GM13977 (cell line): ENCODE measurements at regions not wholly inside any gene's neighbourhood (a gene's known extent, or its start where the extent isn't known, plus 50 kb on each side); places are given as distances from the start of the nearest gene placed in this dataset.

Experiments
- DNase-seq: peaks from one replicate; pipeline ENCODE4 v3.0.0; 2012; ENCODE audit warnings: low spot score
- in situ Hi-C: fragments of 300-500 bp; cut with MboI; formaldehyde crosslinking; loops from one replicate; pipeline ENCODE4 v1.12.0; 2022; ENCODE audit warnings: low sequenced_read_pairs, low pct_unique_long_range_greater_than_20kb, mixed read lengths, inconsistent platforms; ENCODE audit not compliant: unreplicated experiment
- TF ChIP-seq, protein P1 (sequence below): IDR thresholded peaks from 2 replicates; pipeline ENCODE4 v1.5.1; 2012; ENCODE audit warnings: mild to moderate bottlenecking, control low read depth; ENCODE audit not compliant: insufficient read depth; ENCODE audit errors: extremely low read depth, missing control alignments

- DNase-seq: no peak
- in situ Hi-C loops: no loop called here
Measured at GRCh38 chr3:117479095-117479494, 769.5 kb downstream of the TUSC7 start.

GRCh38 chr3:117480525-117480924, 770.9 kb downstream of the TUSC7 start:
- TF ChIP-seq, protein P1, sequence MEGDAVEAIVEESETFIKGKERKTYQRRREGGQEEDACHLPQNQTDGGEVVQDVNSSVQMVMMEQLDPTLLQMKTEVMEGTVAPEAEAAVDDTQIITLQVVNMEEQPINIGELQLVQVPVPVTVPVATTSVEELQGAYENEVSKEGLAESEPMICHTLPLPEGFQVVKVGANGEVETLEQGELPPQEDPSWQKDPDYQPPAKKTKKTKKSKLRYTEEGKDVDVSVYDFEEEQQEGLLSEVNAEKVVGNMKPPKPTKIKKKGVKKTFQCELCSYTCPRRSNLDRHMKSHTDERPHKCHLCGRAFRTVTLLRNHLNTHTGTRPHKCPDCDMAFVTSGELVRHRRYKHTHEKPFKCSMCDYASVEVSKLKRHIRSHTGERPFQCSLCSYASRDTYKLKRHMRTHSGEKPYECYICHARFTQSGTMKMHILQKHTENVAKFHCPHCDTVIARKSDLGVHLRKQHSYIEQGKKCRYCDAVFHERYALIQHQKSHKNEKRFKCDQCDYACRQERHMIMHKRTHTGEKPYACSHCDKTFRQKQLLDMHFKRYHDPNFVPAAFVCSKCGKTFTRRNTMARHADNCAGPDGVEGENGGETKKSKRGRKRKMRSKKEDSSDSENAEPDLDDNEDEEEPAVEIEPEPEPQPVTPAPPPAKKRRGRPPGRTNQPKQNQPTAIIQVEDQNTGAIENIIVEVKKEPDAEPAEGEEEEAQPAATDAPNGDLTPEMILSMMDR: no peak
- DNase-seq: no peak
- in situ Hi-C loops: no loop called here

More at GRCh38 chr3:117479095-117479494, 769.5 kb downstream of the TUSC7 start:
- TF ChIP-seq, protein P1: no peak

DNA sequence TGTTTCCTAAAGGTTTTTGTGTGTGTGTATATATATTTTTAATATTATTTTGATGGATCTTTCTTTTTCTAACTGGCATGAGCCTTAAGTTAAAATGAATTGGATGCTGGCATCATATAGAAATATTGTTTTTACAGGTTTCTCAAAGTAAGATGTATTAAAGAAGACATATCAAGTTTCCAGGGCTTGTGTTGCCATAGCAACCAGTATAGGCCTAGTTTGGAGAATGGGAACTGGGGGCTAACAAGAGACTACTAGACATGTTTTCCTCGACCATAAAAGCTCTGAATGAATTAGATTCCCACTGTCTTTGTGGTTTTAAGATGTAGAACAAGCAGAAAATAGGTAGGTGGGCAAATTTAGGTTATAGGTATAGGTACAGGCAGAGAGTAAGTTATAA, 771.4 kb downstream of the TUSC7 start:
- no peak for DNase-seq
- TF ChIP-seq, protein P1: no peak
- in situ Hi-C loops: no loop called here

DNA sequence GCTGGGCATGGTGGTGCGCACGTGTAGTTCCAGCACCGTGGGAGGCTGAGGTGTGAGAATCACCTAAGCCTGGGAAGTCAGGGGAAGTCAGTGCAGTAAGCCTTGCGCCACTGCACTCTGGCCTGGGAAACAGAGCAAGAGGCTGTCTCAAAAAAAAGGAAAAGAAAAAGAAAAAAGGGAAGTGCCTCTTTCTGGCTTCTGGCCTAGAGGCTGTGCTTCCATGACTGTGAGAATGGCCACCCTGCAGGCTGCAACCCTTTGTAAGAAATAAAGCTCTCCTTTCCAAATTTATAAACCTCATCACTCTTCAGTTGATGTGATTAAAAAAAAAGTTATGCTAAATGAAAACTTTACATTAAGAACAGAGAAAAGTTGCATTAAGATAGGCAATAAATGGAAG, 774.3 kb downstream of the TUSC7 start:
- DNase-seq: no peak
- TF ChIP-seq, protein P1: no peak
- in situ Hi-C loops: no loop called here

DNA sequence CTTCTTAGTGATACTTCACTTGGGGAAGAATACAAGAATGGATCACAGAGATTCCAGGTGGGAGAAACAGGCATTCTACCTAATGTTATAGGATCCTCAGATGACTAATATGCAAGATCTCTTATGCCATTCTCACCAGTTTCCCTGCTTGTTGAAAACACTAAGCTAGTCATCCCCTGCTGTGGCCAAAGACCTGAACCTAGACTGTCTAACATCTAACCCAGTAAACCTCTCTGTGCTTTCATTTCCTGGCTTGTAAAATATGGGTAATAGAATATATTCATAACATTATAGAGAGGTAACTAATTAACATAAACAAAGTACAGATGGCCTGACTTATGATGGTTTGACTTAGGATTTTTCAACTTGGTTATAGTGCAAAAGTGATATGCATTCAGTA, 776.3 kb downstream of the TUSC7 start:
- TF ChIP-seq, protein P1: no peak
- no peak for DNase-seq
- in situ Hi-C loops: no loop called here

DNA sequence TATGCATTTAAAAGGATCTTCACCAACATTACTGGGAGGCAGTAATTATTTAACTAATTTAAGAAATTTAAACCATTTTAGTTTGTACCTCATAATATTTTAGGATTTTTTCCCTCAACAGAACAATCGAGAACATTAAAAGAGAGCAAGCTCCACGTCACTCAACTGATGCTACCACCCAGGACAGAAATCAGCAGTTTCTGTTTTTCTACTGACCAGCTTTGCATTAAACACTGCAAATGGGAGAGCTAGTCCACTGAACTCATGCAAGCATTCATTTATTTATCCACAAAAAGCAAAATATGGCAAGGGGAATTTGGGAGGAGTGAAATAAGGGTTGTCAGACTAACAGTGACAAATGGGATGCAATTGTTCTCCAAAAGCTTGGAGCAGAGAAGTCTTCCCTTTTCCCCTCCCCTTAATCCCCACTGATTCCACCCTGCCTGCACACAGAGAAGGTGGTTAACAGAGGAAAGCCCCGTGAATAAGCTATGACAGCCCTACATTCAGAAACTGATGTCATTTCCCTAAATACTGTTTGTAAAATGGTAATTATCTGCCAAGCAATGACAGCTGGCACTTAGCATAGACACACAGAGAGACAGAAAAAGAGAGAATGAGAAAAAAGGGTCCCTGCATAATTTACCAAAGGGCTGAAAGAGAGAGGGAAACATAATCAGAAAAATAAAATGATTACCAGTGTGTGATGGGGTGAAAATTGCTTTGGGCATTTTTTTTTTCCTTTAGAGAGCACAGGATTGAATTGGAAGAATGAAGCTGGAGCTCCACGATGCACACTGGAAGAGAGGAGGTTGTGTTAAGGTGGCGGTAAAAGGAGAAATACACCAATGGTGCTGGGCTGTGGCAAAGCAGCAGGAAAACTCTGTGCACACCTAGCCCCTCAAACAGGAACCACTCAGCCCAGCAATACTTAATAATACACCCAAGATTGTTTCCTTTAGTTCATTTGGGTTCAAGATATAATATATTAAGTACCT, 777.4 kb downstream of the TUSC7 start:
- TF ChIP-seq, protein P1: no peak
- no peak for DNase-seq
- in situ Hi-C loops: no loop called here
